Subcutaneous abdominal adipose tissue (tissue), 5 donors: ENCODE measurements at regions not wholly inside any gene's neighbourhood (a gene's known extent, or its start where the extent isn't known, plus 50 kb on each side); places are given as distances from the start of the nearest gene placed in this dataset.
"Not testable (repeated sequence)": the region's sequence is repeated elsewhere in the genome, so short reads cannot be mapped to it uniquely, and the experiment has no call there.

Experiments
- H3K27ac ChIP-seq: one replicate; pipeline ENCODE4 v1.7.0; 2013; ENCODE audit warnings: low read depth, mild to moderate bottlenecking, inconsistent platforms, low read length, moderate library complexity
- H3K27me3 ChIP-seq, 5 donors: one replicate each; pipeline ENCODE4 v1.7.0; 2013; ENCODE audit warnings: low read length in 5 of 5, inconsistent platforms in 1 of 5; ENCODE audit not compliant: control insufficient read depth in 5 of 5, insufficient read depth in 4 of 5
- H3K36me3 ChIP-seq, 5 donors: one replicate each; pipeline ENCODE4 v1.7.0; 2013; ENCODE audit warnings: low read length in 5 of 5; ENCODE audit not compliant: control insufficient read depth in 5 of 5, insufficient read depth in 5 of 5
- H3K4me1 ChIP-seq, 5 donors: one replicate each; pipeline ENCODE4 v1.7.0; 2013; ENCODE audit warnings: low read length in 5 of 5, mild to moderate bottlenecking in 3 of 5, moderate library complexity in 1 of 5; ENCODE audit not compliant: control insufficient read depth in 5 of 5, insufficient read depth in 5 of 5
- H3K4me3 ChIP-seq, 5 donors: one replicate each; pipeline ENCODE4 v1.7.0; 2013; ENCODE audit warnings: low read length in 5 of 5, low read depth in 1 of 5
- H3K9ac ChIP-seq, 5 donors: one replicate each; pipeline ENCODE4 v1.7.0; 2013; ENCODE audit warnings: low read length in 5 of 5, mild to moderate bottlenecking in 4 of 5, moderate library complexity in 3 of 5
- H3K9me3 ChIP-seq, 5 donors: one replicate each; pipeline ENCODE4 v1.7.0; 2013; ENCODE audit warnings: low read length in 5 of 5; ENCODE audit not compliant: control insufficient read depth in 5 of 5
- donor health status: healthy.
- donor health status: healthy.
- donor health status: healthy.
- donor health status: healthy.
- donor health status: healthy.

DNA sequence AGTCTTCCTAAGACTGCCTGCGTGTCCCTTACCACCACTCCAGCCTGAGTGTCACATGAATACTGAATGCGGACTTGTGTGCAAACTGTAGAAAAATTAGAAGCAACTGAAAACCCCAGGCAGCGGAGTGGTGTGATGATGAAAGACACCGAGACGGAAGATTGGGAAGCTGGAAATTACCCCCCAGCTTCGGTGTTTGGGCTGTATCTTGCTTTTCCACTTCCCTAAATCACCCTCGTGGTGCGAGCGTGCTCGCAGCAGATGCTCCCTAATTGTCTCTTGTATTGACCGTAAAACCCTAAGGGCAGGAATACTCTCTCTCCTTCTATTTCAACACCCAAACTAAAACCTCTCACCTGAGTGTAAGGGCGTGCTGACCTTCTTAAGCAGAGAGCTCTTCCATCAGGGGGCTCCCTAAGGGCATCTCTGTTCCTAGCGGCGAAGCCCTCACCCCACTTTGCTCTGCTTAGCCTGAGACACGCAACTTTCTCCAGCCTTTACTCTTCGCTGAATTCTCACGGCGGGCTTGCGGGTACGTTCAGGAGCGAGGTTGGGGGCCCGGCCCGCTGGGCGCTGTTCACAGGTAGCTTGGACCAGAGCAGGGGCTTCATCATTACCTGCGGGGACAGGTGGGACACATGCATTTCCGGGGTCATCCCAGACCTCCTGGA, 62.4 kb downstream of the CRYBB2 start:
- Histone ChIP-seq H3K4me3 (no peak overlapping the region), H3K36me3 (no peaks in the 10 kb centered on the region), H3K4me1 (peaks cover 0 to 3% (median 0%) of the 10 kb centered on the region in 5 donors), H3K27ac (no peak overlapping the region), H3K9ac (no peak overlapping the region), H3K27me3 (peaks cover 18 to 41% (median 23%) of the 10 kb centered on the region in 5 donors), H3K9me3 (no peaks in the 10 kb centered on the region)

GRCh38 chr22:25282346-25282670, 62.9 kb downstream of the CRYBB2 start:
- Histone ChIP-seq H3K27me3 (peaks cover 18 to 41% (median 23%) of the 10 kb centered on the region in 5 donors), H3K4me1 (peaks cover 0 to 3% (median 0%) of the 10 kb centered on the region in 5 donors), H3K27ac (no peak overlapping the region), H3K9me3 (no peaks in the 10 kb centered on the region), H3K4me3 (no peak overlapping the region), H3K36me3 (no peaks in the 10 kb centered on the region), H3K9ac (no peak overlapping the region)

- H3K9ac ChIP-seq = no peak overlapping the region
- no peak overlapping the region for H3K4me3 ChIP-seq
- peaks cover 0 to 3% (median 0%) of the 10 kb centered on the region in 5 donors for H3K4me1 ChIP-seq
- no peaks in the 10 kb centered on the region for H3K36me3 ChIP-seq
- H3K27me3 ChIP-seq = peaks cover 18 to 41% (median 23%) of the 10 kb centered on the region in 5 donors
- no peaks in the 10 kb centered on the region for H3K9me3 ChIP-seq
- H3K27ac ChIP-seq = no peak overlapping the region
These were observed 63.5 kb downstream of the CRYBB2 start for GRCh38 chr22:25282671-25283561.

- H3K4me1 ChIP-seq = not testable (repeated sequence)
These were observed 69.0 kb downstream of the CRYBB2 start for GRCh38 chr22:25288481-25288880.

GRCh38 chr22:25301912-25302311, 82.5 kb downstream of the CRYBB2 start:
- H3K36me3 ChIP-seq, H3K27me3 ChIP-seq, H3K4me1 ChIP-seq, H3K4me3 ChIP-seq, H3K9me3 ChIP-seq, H3K9ac ChIP-seq, H3K27ac ChIP-seq: not testable (repeated sequence)

More at GRCh38 chr22:25288481-25288880, 69.0 kb downstream of the CRYBB2 start:
- H3K36me3 ChIP-seq, H3K9me3 ChIP-seq, H3K4me3 ChIP-seq, H3K27ac ChIP-seq, H3K9ac ChIP-seq: not testable (repeated sequence)
- peaks cover 0 to 16% (median 4%) of the 10 kb centered on the region in 5 donors for H3K27me3 ChIP-seq

DNA sequence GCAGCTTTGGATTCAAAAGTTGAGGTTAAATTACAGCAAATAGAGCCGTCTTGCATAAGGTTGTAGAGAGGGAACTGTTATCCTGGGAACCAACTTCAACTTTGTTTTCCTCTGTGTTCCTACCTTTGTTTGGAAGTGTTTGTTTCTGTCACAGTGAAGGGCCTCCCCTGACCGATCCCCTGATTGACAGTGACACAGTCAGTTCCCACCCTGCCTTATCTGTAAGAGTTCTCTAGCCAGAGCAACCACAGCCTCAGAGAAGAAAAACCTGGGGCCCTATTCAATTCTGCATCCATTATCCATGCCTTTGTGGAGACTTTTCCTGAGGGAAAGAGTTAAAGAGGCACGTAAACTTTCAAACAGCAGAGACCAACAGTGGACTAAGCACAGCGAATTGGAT, 90.1 kb downstream of the CRYBB2 start:
- not testable (repeated sequence) for H3K27me3 ChIP-seq, H3K4me3 ChIP-seq, H3K27ac ChIP-seq, H3K4me1 ChIP-seq, H3K9ac ChIP-seq, H3K36me3 ChIP-seq, H3K9me3 ChIP-seq

- H3K4me1 ChIP-seq, H3K36me3 ChIP-seq, H3K9me3 ChIP-seq, H3K9ac ChIP-seq, H3K27ac ChIP-seq, H3K27me3 ChIP-seq, H3K4me3 ChIP-seq: not testable (repeated sequence)
These were observed 92.5 kb downstream of the CRYBB2 start for GRCh38 chr22:25311924-25312323.

GRCh38 chr22:25318081-25318823, 98.8 kb downstream of the CRYBB2 start:
- Histone ChIP-seq H3K27ac (no peak overlapping the region), H3K4me3 (no peak overlapping the region), H3K36me3 (no peaks in the 10 kb centered on the region), H3K4me1 (no peaks in the 10 kb centered on the region), H3K9ac (no peak overlapping the region), H3K9me3 (no peaks in the 10 kb centered on the region), H3K27me3 (peaks cover 0 to 4% (median 0%) of the 10 kb centered on the region in 5 donors)

GRCh38 chr22:25327018-25327755, 107.7 kb downstream of the CRYBB2 start:
- no peaks in the 10 kb centered on the region for H3K9me3 ChIP-seq
- no peak overlapping the region for H3K27ac ChIP-seq
- no peaks in the 10 kb centered on the region for H3K36me3 ChIP-seq
- no peak overlapping the region for H3K9ac ChIP-seq
- H3K27me3 ChIP-seq = peaks cover 0 to 4% (median 0%) of the 10 kb centered on the region in 5 donors
- H3K4me3 ChIP-seq = no peak overlapping the region
- no peaks in the 10 kb centered on the region for H3K4me1 ChIP-seq
